HCEC 1CT (cell line): ENCODE measurements at regions not wholly inside any gene's neighbourhood (a gene's known extent, or its start where the extent isn't known, plus 50 kb on each side); places are given as distances from the start of the nearest gene placed in this dataset.
"Not testable (repeated sequence)": the region's sequence is repeated elsewhere in the genome, so short reads cannot be mapped to it uniquely, and the experiment has no call there.

Experiments used
- DNase-seq: peaks from one replicate; pipeline ENCODE4 v3.0.0-alpha.2; 2017

- no peak for DNase-seq
These were observed 364.5 kb downstream of the TYW1 start for GRCh38 chr7:67361150-67361549.

DNA sequence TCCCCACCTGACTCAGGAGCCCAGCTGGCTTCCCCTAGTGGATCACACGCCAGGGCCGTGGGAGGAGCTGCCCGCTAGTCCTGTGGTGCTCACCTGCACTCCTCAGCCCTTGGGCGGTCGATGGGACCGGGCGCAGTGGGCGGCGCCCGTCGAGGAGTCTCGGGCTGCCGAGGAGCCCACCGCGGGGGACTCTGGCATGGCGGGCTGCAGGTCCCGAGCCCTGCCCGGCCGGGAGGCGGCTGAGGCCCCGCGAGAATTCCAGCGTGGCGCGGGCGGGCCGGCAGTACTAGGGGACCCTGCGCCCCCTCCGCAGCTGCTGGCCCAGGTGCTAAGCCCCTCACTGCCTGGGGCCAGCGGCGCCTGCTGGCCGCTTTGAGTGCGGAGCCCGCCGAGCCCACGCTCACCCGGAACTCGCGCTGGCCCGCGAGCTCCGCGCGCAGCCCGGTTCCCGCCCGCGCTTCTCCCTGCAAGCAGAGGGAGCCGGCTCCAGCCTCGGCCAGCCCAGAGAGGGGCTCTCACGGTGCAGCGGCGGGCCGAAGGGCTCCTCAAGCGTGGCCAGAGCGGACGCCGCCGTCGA is 367.9 kb downstream of the TYW1 start:
- no peak for DNase-seq

DNA sequence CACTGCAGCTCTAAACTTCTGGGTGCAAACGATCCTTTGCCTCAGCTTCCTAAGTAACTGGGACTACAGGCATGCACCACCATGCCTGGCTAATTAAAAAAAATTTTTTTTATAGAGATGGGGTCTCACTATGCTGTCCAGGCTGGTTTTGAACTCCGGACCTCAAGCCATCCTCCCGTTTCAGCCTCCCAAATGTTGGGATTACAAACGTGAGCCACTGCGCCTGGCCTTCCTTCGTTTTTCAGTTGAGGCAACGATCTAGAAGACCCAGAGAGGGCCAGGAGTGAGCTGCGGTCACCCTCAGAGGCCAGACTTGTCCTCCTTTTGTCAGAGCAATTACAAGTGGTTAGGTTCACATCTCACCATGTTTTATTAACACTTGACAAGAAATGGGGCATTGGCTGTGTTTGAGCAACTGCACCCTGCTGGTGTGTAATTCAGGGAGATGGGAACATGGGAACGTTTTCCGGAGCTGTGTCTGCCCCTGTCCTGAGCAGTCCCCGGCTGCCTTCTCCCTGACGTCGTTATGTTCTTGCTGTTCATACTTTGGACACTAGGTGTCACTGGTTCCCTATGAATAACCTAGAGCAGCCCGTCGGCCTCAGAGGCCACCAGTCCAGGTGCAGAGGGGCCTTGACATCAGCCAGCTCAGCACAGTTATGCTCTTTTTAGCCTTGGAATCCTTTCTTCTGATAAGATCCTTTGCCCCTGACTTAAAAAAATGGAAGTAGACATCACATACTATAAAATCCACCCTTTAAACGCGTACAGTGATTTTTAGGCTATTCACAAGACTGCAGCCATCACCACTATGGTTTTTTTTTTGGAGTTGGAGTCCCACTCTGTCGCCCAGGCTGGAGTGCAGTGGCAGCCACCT is 375.0 kb downstream of the TYW1 start:
- peak; percentile 55 for DNase-seq

DNA sequence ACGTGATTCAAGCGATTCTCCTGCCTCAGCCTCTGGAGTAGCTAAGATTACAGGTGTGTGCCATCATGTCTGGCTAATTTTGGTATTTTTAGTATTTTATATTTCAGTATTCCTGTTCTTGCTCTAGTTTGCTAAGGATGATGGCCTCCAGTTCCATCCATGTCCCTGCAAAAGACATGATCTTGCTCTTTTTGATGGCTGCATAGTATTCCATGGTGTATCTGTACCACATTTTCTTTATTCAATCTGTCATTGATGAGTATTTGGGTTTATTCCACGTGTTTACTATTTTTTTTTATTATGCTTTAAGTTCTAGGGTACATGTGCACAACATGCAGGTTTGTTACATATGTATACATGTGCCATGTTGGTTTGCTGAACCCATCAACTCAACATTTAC is 376.8 kb downstream of the TYW1 start:
- DNase-seq, result not testable (repeated sequence)

DNA sequence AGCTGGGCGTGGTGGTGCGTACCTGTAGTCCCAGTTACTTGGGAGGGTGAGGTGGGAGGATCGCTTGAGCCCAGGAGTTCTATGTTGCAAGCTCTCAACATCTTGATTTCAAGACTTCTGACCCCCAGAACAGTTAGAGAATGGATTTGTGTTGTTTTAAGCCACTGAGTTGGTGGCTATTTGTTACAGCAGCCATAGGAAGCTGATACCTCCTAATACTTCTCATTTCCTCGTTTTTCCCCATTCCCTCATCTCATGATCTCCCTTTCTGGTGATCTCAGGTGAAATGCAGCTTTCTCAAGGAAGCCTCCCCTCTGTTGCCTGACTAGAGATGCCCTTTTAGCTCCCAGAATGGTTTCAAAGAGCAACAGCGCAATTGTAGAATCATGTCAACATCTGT is 378.8 kb downstream of the TYW1 start:
- no peak for DNase-seq

GRCh38 chr7:67377939-67378862 is 381.6 kb downstream of the TYW1 start:
- DNase-seq, result peak; percentile 55

DNA sequence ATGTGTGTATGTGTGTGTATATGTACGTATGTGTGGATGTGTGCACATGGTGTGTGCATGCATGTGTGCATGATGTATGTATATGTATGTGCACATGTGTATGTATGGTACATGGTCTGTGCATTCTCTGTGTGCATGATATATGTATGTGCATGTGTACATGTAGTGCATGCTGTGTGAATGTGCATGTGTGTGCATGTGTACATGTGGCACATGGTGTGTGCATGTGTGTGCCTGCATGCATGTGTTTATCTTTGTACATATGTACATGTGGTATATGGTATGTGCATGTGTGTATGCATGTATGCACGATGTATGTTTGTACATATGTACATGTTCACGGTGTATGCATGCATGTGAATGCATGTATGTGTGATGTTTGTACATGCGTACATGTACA is 383.7 kb downstream of the TYW1 start:
- no peak for DNase-seq

DNA sequence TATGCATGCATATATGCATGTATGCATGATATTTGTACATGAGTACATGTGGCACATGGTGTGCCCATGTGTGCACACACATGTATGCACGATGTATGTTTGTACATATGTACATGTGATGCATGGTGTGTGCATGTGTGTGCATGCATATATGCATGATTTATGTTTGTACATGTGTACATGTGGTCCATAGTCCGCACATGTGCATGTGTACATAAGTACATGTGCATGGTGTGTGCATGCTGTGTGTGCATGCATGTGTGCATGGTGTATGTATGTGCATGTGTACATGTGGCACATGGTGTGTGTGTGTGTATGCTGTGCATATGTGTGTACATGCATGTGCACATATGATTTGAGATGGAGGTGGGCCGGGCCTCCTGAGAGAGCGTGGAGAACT is 384.2 kb downstream of the TYW1 start:
- no peak for DNase-seq

DNA sequence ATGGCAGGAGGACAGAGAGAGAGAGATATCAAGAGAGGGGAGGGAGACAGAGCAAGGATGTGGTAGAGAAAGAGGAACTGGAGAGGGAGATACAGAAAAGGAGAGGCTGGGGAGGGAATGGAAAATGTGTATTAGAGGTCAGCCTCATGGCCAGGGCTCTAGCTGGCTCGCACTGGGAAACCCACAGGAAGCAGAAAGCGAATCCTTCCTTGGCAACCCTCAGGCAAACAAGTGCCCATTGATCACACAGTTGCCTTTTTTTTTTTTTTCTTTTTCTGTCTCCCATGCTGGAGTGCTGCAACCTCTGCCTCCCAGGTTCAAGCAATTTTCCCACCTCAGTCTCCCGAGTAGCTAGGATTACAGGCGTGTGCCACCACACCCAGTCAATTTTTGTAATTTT is 391.2 kb downstream of the TYW1 start:
- no peak for DNase-seq

- no peak for DNase-seq
These were observed 394.5 kb downstream of the TYW1 start for GRCh38 chr7:67391168-67391567.

DNA sequence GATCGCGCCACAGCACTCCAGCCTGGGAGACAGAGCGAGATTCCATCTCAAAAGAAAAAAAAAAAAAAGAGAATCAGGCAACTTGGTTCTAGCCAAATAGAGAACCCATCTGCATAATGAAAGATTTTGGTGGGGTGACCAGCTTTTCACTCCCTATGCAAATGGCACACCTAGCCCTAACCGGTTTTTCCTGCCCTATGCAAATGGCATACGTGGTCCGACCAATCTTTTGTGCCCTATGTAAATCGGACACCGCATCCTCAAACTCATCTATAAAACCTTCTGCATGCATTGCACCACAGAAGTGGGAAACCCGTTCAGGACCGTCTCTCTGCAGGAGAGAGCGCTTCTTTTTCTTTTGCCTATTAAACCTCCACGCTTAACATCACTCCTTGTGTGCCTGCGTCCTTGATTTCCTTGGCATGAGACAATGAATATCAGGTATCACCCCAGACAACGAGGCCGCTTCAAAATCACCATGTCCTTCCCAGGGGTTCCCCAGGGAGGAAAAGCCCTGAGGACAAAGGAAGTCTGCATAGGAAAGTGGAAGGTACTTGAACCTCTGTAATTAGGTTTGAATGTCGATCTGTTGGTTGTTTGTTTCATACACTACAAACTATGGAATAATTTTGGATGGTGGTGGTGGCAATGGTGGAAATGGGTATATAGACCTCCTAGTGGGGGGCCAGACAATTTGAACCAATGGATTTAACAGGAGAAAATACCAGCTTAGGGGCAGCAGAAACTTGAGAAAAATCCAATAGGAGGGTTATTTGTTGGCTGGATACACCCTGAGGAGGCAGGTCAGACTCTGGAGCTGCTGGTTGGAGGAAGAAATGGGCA is 396.2 kb downstream of the TYW1 start:
- no peak for DNase-seq

GRCh38 chr7:67393903-67394302 is 397.3 kb downstream of the TYW1 start:
- DNase-seq, result no peak

DNA sequence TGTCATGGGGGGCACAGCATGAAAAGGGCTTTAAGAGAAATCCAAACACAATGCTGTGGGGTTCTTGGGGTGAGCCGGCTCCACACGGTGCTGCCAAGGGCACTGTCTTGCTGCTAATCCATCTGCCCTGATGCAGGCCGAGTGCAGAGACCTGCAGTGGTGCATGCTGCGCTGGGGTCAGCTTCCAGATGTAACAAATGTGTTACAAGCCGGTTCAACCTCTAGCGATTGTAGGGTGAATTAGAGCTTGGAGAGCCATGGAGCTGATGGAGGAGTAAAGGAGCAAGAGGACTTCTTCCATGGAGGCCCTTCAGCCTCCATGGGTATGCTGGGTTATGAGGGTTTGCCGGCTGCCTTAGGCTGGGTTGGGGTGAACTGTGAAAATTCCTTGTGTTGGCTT is 402.3 kb downstream of the TYW1 start:
- DNase-seq, result no peak

- DNase-seq, result no peak
These were observed 404.9 kb downstream of the TYW1 start for GRCh38 chr7:67401492-67401891.

GRCh38 chr7:67402280-67402679 is 405.6 kb downstream of the TYW1 start:
- DNase-seq, result no peak

GRCh38 chr7:67406976-67407375 is 410.3 kb downstream of the TYW1 start:
- DNase-seq, result no peak

DNA sequence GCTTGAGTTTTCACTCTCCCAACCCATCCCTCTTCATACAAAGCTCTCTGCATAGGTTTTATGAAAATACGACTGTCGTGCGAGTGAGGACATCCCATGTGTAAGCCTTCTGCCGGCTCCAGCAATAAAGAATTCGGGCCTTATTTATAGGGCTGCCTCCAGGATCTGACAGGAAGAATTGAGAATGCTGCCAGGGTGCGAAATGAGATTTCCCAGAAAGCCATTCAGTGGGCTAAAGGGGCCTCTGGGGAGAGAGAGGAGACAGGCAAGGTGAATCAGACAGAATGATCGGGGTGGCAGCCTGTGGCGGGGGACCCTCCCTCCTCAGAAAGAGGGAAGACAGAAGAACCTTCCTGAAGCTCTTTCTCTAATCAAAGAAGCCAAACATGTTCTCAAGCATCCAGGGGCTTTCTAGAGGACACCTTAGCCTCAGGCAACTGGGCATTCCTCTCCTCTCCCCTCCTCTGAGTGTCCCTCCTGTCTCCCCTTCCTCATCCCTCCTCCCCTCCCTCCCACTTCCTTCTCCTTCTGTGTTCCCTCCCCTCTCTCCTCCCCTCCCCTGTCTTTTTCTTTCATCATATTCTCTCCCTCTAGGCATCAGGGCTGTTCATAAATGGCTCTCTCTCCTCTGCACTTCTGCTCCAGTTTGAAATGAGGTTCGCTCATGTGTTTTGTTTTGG is 410.9 kb downstream of the TYW1 start:
- DNase-seq, result no peak

DNA sequence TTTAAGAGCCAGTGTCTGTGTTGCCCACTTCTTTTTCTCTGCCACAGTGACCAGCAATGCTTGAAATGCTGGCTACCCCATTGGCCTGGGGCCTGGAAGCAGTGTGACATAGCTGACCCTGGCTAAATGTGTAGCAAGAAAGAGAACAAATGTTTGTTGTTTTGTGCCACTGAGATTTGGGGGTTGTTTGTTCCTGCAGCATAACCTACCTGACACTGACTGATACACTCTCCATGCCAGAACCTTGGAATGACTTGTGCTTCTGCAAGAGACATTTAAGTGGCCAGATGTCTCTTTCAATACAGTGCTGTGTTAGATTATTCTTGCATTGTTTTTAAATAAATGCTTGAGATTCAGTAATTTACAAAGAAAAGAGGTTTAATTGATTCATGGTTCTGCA is 411.5 kb downstream of the TYW1 start:
- no peak for DNase-seq

- no peak for DNase-seq
These were observed 417.0 kb downstream of the TYW1 start for GRCh38 chr7:67413670-67414069.

DNA sequence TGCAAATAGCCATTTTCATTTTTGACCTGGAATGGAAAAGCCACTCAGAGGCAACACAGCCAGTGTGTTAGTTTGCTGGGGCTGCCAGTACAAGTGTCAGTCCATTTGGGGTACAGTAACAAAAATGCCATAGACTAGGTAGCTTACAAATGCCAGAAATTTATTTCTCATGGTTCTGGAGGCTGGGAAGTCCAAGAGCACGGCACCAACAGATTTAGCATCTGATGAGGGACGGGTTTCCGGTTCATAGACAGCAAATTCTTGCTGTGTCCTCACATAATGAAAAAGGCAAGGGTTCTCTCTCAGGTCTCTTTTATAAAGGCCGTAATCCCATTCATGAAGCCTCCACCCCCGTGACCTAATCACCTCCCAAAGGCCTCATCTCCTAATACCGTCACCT is 418.2 kb downstream of the TYW1 start:
- DNase-seq, result no peak

DNA sequence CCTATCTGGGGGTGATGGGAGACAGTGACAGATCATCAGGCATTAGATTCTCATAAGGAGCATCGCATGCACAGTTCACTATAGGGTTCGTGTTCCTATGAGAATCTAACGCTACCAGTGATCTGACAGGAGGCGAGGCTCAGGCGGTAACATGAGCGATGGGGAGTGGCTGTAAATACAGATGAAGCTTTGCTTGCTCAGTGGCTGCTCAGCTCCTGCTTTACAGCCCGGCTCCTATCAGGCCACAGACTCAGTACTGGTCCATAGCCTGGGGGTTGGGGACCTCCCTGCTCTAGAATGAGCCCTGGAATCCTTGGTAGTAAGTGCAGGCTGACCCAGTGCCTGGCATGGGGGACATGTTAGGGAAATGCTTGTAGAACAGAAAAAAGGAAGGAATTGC is 426.0 kb downstream of the TYW1 start:
- no peak for DNase-seq

GRCh38 chr7:67423065-67423464 is 426.4 kb downstream of the TYW1 start:
- no peak for DNase-seq
